GM12892 (cell line): ENCODE measurements at regions not wholly inside any gene's neighbourhood (a gene's known extent, or its start where the extent isn't known, plus 50 kb on each side); places are given as distances from the start of the nearest gene placed in this dataset.

ENCODE experiments used
- POLR2A ChIP-seq: IDR thresholded peaks from 2 replicates; pipeline ENCODE4 v1.6.1; 2011; ENCODE audit warnings: low read depth, low read length, control low read depth
- TAF1 ChIP-seq: IDR thresholded peaks from 2 replicates; pipeline ENCODE4 v1.6.1; 2011; ENCODE audit warnings: low read depth, mild to moderate bottlenecking, control low read depth, low read length, borderline replicate concordance

DNA sequence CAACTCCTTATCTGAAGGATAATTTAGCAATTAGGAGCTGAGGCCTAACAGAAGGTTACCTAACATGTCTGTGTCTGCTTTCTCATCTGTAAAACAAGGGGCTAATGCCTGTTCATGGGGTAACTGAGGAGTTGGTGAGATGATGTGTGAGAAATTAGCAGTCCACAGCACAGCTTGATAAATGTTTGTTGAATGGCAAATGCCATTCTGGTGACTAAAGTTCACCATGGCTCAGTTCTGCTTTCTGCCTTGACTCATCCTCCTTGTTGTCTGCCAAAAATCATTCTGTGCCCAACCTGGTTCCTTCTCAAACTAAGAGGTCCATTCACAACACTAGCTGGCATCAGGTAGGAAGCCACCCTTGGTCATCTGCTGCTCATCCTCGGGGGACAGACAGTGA, 552.0 kb upstream of the KLF4 start:
- TF ChIP-seq POLR2A (no peak), TAF1 (no peak)
